Gastroesophageal sphincter (tissue), 3 donors: ENCODE measurements at regions not wholly inside any gene's neighbourhood (a gene's known extent, or its start where the extent isn't known, plus 50 kb on each side); places are given as distances from the start of the nearest gene placed in this dataset.

Experiments
- CTCF ChIP-seq, 4 experiments: fragments of 200-600 bp in 2 of 4; fragments of 450-650 bp in 2 of 4; sonication (generic) in 1 of 4; IDR thresholded peaks; one replicate each; pipeline ENCODE4 v1.5.1; 2017 to 2019; ENCODE audit warnings: antibody characterized with exemption in 4 of 4, mild to moderate bottlenecking in 2 of 4, moderate library complexity in 2 of 4
- EP300 ChIP-seq: sonication (generic); formaldehyde crosslinking; IDR thresholded peaks from one replicate; pipeline ENCODE4 v1.6.1; 2017; ENCODE audit warnings: antibody characterized with exemption, mild to moderate bottlenecking
- POLR2A ChIP-seq, 2 donors: fragments of 450-650 bp; IDR thresholded peaks; one replicate each; pipeline ENCODE4 v1.6.1; 2017; ENCODE audit warnings: antibody characterized with exemption in 2 of 2, mild to moderate bottlenecking in 2 of 2, moderate library complexity in 1 of 2
- POLR2AphosphoS5 ChIP-seq: sonication (generic); formaldehyde crosslinking; IDR thresholded peaks from one replicate; pipeline ENCODE4 v1.6.1; 2017; ENCODE audit warnings: antibody characterized with exemption

- TF ChIP-seq CTCF (IDR thresholded peaks at IDR 0.05) (peak in 3 of 4 experiments; percentile 14 to 54 (median 21)), POLR2AphosphoS5 (no peak), EP300 (no peak), POLR2A (IDR thresholded peaks at IDR 0.05) (no peak)
Measured at GRCh38 chr9:16133556-16134227, 580.8 kb downstream of the CCDC171 start.
